KMS-11 (cell line): ENCODE measurements at regions not wholly inside any gene's neighbourhood (a gene's known extent, or its start where the extent isn't known, plus 50 kb on each side); places are given as distances from the start of the nearest gene placed in this dataset.

Source experiments
- H2AFZ ChIP-seq: fragments of 200-600 bp; sonication (generic); 2 replicates; pipeline ENCODE4 v1.6.1; 2016; ENCODE audit warnings: antibody characterized with exemption, mixed run types, low read depth
- H3K27ac ChIP-seq: fragments of 200-600 bp; sonication (generic); 2 replicates; pipeline ENCODE4 v1.6.1; 2016; ENCODE audit warnings: mild to moderate bottlenecking, mixed run types
- H3K27me3 ChIP-seq: fragments of 200-600 bp; sonication (generic); 2 replicates; pipeline ENCODE4 v1.6.1; 2017; ENCODE audit warnings: mild to moderate bottlenecking, low read depth, mixed run types, moderate library complexity; ENCODE audit not compliant: insufficient read depth
- H3K36me3 ChIP-seq: fragments of 200-600 bp; sonication (generic); 2 replicates; pipeline ENCODE4 v1.6.1; 2017; ENCODE audit warnings: mild to moderate bottlenecking, mixed run types; ENCODE audit not compliant: insufficient read depth
- H3K4me1 ChIP-seq: fragments of 200-600 bp; sonication (generic); 2 replicates; pipeline ENCODE4 v1.6.1; 2016; ENCODE audit warnings: mild to moderate bottlenecking, low read depth, mixed run types; ENCODE audit not compliant: poor library complexity, severe bottlenecking
- H3K4me2 ChIP-seq: fragments of 200-600 bp; sonication (generic); 2 replicates; pipeline ENCODE4 v1.7.0; 2016; ENCODE audit warnings: mild to moderate bottlenecking, mixed run types
- H3K4me3 ChIP-seq: fragments of 200-600 bp; sonication (generic); IDR thresholded peaks from 2 replicates; pipeline ENCODE4 v1.6.1; 2017; ENCODE audit warnings: low read depth, low read length, mixed read lengths; ENCODE audit not compliant: insufficient read depth
- H3K79me2 ChIP-seq: fragments of 200-600 bp; sonication (generic); 2 replicates; pipeline ENCODE4 v1.6.1; 2016; ENCODE audit warnings: low read depth, mixed run types; ENCODE audit not compliant: insufficient read depth
- H3K9ac ChIP-seq: fragments of 200-600 bp; sonication (generic); 2 replicates; pipeline ENCODE4 v1.6.1; 2016; ENCODE audit warnings: mild to moderate bottlenecking, mixed run types
- H4K20me1 ChIP-seq: fragments of 200-600 bp; sonication (generic); 2 replicates; pipeline ENCODE4 v1.6.1; 2016; ENCODE audit warnings: mild to moderate bottlenecking, mixed run types; ENCODE audit not compliant: insufficient read depth
- CTCF ChIP-seq: fragments of 200-600 bp; sonication (generic); conservative IDR thresholded peaks from 2 replicates; pipeline ENCODE4 v1.6.1; 2017; ENCODE audit warnings: low read depth, mild to moderate bottlenecking, antibody characterized with exemption, low read length, moderate library complexity, mixed read lengths

- H3K4me2 ChIP-seq: no peak overlapping the region
- no peaks in the 10 kb centered on the region for H4K20me1 ChIP-seq
- H3K27ac ChIP-seq: no peak overlapping the region
- H3K4me1 ChIP-seq: no peaks in the 10 kb centered on the region
- H3K36me3 ChIP-seq: no peaks in the 10 kb centered on the region
- H3K4me3 ChIP-seq: no peak overlapping the region
- no peak overlapping the region for H3K9ac ChIP-seq
- TF ChIP-seq CTCF: peak; percentile 61
- H3K79me2 ChIP-seq: no peaks in the 10 kb centered on the region
- no peak overlapping the region for H2AFZ ChIP-seq
- H3K27me3 ChIP-seq: no peaks in the 10 kb centered on the region
These were observed 458.6 kb upstream of the GOT2 start for GRCh38 chr16:59192551-59193199.

GRCh38 chr16:59190731-59191130 lies 456.6 kb upstream of the GOT2 start:
- H3K9ac ChIP-seq: no peak overlapping the region
- no peak overlapping the region for H3K4me3 ChIP-seq
- no peaks in the 10 kb centered on the region for H3K36me3 ChIP-seq
- H4K20me1 ChIP-seq: no peaks in the 10 kb centered on the region
- H3K79me2 ChIP-seq: no peaks in the 10 kb centered on the region
- no peak overlapping the region for H3K4me2 ChIP-seq
- H3K27me3 ChIP-seq: no peaks in the 10 kb centered on the region
- no peak overlapping the region for H2AFZ ChIP-seq
- no peak overlapping the region for H3K27ac ChIP-seq
- no peak for TF ChIP-seq CTCF
- no peaks in the 10 kb centered on the region for H3K4me1 ChIP-seq

- Histone ChIP-seq H3K9ac (no peak overlapping the region), H3K36me3 (no peaks in the 10 kb centered on the region), H3K4me1 (no peaks in the 10 kb centered on the region), H3K27ac (no peak overlapping the region), H2AFZ (no peak overlapping the region), H4K20me1 (no peaks in the 10 kb centered on the region), H3K4me2 (no peak overlapping the region), H3K79me2 (no peaks in the 10 kb centered on the region), H3K4me3 (no peak overlapping the region), H3K27me3 (no peaks in the 10 kb centered on the region)
- TF ChIP-seq CTCF: no peak
These were observed 453.9 kb upstream of the GOT2 start for GRCh38 chr16:59188029-59188428.

- H3K79me2 ChIP-seq: no peaks in the 10 kb centered on the region
- no peaks in the 10 kb centered on the region for H3K27me3 ChIP-seq
- H3K4me2 ChIP-seq: no peak overlapping the region
- H3K36me3 ChIP-seq: no peaks in the 10 kb centered on the region
- no peak for TF ChIP-seq CTCF
- H3K27ac ChIP-seq: no peak overlapping the region
- no peaks in the 10 kb centered on the region for H4K20me1 ChIP-seq
- no peak overlapping the region for H2AFZ ChIP-seq
- no peak overlapping the region for H3K4me3 ChIP-seq
- no peaks in the 10 kb centered on the region for H3K4me1 ChIP-seq
- no peak overlapping the region for H3K9ac ChIP-seq
These were observed 447.8 kb upstream of the GOT2 start for GRCh38 chr16:59181821-59182420.
